ES-I3 (cell line): ENCODE measurements at regions not wholly inside any gene's neighbourhood (a gene's known extent, or its start where the extent isn't known, plus 50 kb on each side); places are given as distances from the start of the nearest gene placed in this dataset.

Source experiments
- H3K36me3 ChIP-seq: 2 replicates; pipeline ENCODE4 v1.6.1; 2013; ENCODE audit warnings: mild to moderate bottlenecking, low read length, control low read depth, moderate library complexity; ENCODE audit not compliant: insufficient read depth
- H3K4me1 ChIP-seq: 2 replicates; pipeline ENCODE4 v1.6.1; 2013; ENCODE audit warnings: mild to moderate bottlenecking, control low read depth, low read length; ENCODE audit not compliant: insufficient read depth
- H3K9ac ChIP-seq: 2 replicates; pipeline ENCODE4 v1.6.1; 2013; ENCODE audit warnings: low read depth, mild to moderate bottlenecking, low read length, moderate library complexity
- H3K9me3 ChIP-seq: 2 replicates; pipeline ENCODE4 v1.6.1; 2013; ENCODE audit warnings: mild to moderate bottlenecking, low read length, moderate library complexity; ENCODE audit not compliant: control insufficient read depth, insufficient read depth

- H3K36me3 ChIP-seq = no peaks in the 10 kb centered on the region
- no peaks in the 10 kb centered on the region for H3K9me3 ChIP-seq
- no peak overlapping the region for H3K9ac ChIP-seq
- H3K4me1 ChIP-seq = no peaks in the 10 kb centered on the region
Measured at GRCh38 chr6:26213334-26214075, 126.3 kb downstream of the HFE start.

- H3K9ac ChIP-seq = peak overlapping the region; percentile 66
- H3K36me3 ChIP-seq = no peaks in the 10 kb centered on the region
- peaks cover 3% of the 10 kb centered on the region; the same call in 1 of the 2 replicates for H3K4me1 ChIP-seq
- no peaks in the 10 kb centered on the region for H3K9me3 ChIP-seq
Measured at GRCh38 chr6:26214803-26215584, 127.8 kb downstream of the HFE start.

- Histone ChIP-seq H3K4me1 (peaks cover 5% of the 10 kb centered on the region; the same call in 1 of the 2 replicates), H3K9me3 (no peaks in the 10 kb centered on the region), H3K9ac (peak overlapping the region; percentile 66), H3K36me3 (no peaks in the 10 kb centered on the region)
Measured at GRCh38 chr6:26215585-26216358, 128.5 kb downstream of the HFE start.

GRCh38 chr6:26216359-26216885 is 129.2 kb downstream of the HFE start:
- no peaks in the 10 kb centered on the region for H3K9me3 ChIP-seq
- H3K9ac ChIP-seq = peak overlapping the region; percentile 67
- no peaks in the 10 kb centered on the region for H3K36me3 ChIP-seq
- peaks cover 5% of the 10 kb centered on the region; the same call in 1 of the 2 replicates for H3K4me1 ChIP-seq

- no peaks in the 10 kb centered on the region for H3K36me3 ChIP-seq
- H3K4me1 ChIP-seq = peaks cover 5% of the 10 kb centered on the region; the same call in 1 of the 2 replicates
Measured at GRCh38 chr6:26216886-26217713, 129.9 kb downstream of the HFE start.

GRCh38 chr6:26217714-26218075 is 130.5 kb downstream of the HFE start:
- Histone ChIP-seq H3K4me1 (peaks cover 6% of the 10 kb centered on the region), H3K9ac (peak overlapping the region; percentile 67), H3K36me3 (no peaks in the 10 kb centered on the region), H3K9me3 (no peaks in the 10 kb centered on the region)

More at GRCh38 chr6:26216886-26217713, 129.9 kb downstream of the HFE start:
- peak overlapping the region; percentile 67 for H3K9ac ChIP-seq
- no peaks in the 10 kb centered on the region for H3K9me3 ChIP-seq

- Histone ChIP-seq H3K9me3 (no peaks in the 10 kb centered on the region), H3K36me3 (no peaks in the 10 kb centered on the region), H3K4me1 (peaks cover 8% of the 10 kb centered on the region), H3K9ac (no peak overlapping the region; the same call in 1 of the 2 replicates)
Measured at GRCh38 chr6:26218824-26219223, 131.6 kb downstream of the HFE start.

- Histone ChIP-seq H3K9ac (no peak overlapping the region), H3K9me3 (no peaks in the 10 kb centered on the region), H3K36me3 (no peaks in the 10 kb centered on the region), H3K4me1 (peaks cover 8% of the 10 kb centered on the region)
Measured at GRCh38 chr6:26220145-26220970, 133.1 kb downstream of the HFE start.

GRCh38 chr6:26221186-26221585 is 134.0 kb downstream of the HFE start:
- no peaks in the 10 kb centered on the region for H3K36me3 ChIP-seq
- H3K4me1 ChIP-seq = peaks cover 8% of the 10 kb centered on the region
- H3K9me3 ChIP-seq = no peaks in the 10 kb centered on the region
- no peak overlapping the region for H3K9ac ChIP-seq

GRCh38 chr6:26222571-26222970 is 135.3 kb downstream of the HFE start:
- Histone ChIP-seq H3K4me1 (peaks cover 8% of the 10 kb centered on the region), H3K9ac (0 out of 2 replicates have a peak overlapping the region, but pooled peaks have one; percentile 5), H3K9me3 (no peaks in the 10 kb centered on the region), H3K36me3 (no peaks in the 10 kb centered on the region)

- peak overlapping the region; percentile 89 for H3K9ac ChIP-seq
- peaks cover 8% of the 10 kb centered on the region for H3K4me1 ChIP-seq
- H3K36me3 ChIP-seq = no peaks in the 10 kb centered on the region
- H3K9me3 ChIP-seq = no peaks in the 10 kb centered on the region
Measured at GRCh38 chr6:26223228-26223627, 136.0 kb downstream of the HFE start.

GRCh38 chr6:26223650-26224546 is 136.7 kb downstream of the HFE start:
- H3K9me3 ChIP-seq = no peaks in the 10 kb centered on the region
- H3K36me3 ChIP-seq = no peaks in the 10 kb centered on the region
- peaks cover 8% of the 10 kb centered on the region for H3K4me1 ChIP-seq
- peak overlapping the region; percentile 89 for H3K9ac ChIP-seq
